ENCODE measurements at regions not wholly inside any gene's neighbourhood (a gene's known extent, or its start where the extent isn't known, plus 50 kb on each side); places are given as distances from the start of the nearest gene placed in this dataset.

DNA sequence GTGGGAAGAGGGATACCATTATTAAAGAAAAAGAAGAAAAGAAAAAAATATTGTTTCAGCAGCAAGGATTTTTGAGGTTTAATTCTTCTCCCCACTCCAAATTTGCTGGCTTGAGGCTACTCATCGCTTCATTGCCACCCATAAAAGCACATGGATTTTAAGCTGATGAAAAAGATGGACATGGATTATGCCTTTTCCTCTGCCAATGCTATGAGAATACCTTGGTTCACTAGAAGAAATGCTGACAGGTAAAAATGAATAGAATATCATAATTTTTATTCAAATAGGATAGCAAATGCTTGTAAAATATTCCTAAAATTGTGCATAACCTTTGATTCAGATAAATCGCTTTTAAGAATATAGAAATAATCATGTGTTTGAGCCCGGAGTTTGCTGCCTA is 289.7 kb upstream of the DPYD start:
- TF ChIP-seq RXRA (IDR thresholded peaks at IDR 0.05; ENCODE audit: borderline replicate concordance, low read depth) (no peak), EZH2phosphoT487 (IDR thresholded peaks at IDR 0.05; ENCODE audit: borderline replicate concordance, low read depth) (no peak), RFX5 (IDR thresholded peaks at IDR 0.05; ENCODE audit: low read length) (no peak), POLR2AphosphoS5 (IDR thresholded peaks at IDR 0.05; ENCODE audit: low read depth, low read length) (no peak), RAD21 (IDR thresholded peaks at IDR 0.05; ENCODE audit: low read length) (no peak), SMC3 (IDR thresholded peaks at IDR 0.05; ENCODE audit: low read depth, low read length) (no peak), TCF12 (IDR thresholded peaks at IDR 0.05) (no peak), EP300 (IDR thresholded peaks at IDR 0.05; ENCODE audit: borderline replicate concordance in 1 of 2, low read depth in 1 of 2, low read length in 1 of 2) (no peak)
- TF ChIP-seq, protein P1, sequence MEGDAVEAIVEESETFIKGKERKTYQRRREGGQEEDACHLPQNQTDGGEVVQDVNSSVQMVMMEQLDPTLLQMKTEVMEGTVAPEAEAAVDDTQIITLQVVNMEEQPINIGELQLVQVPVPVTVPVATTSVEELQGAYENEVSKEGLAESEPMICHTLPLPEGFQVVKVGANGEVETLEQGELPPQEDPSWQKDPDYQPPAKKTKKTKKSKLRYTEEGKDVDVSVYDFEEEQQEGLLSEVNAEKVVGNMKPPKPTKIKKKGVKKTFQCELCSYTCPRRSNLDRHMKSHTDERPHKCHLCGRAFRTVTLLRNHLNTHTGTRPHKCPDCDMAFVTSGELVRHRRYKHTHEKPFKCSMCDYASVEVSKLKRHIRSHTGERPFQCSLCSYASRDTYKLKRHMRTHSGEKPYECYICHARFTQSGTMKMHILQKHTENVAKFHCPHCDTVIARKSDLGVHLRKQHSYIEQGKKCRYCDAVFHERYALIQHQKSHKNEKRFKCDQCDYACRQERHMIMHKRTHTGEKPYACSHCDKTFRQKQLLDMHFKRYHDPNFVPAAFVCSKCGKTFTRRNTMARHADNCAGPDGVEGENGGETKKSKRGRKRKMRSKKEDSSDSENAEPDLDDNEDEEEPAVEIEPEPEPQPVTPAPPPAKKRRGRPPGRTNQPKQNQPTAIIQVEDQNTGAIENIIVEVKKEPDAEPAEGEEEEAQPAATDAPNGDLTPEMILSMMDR (IDR thresholded peaks at IDR 0.05), result no peak
- TF ChIP-seq, protein P2, sequence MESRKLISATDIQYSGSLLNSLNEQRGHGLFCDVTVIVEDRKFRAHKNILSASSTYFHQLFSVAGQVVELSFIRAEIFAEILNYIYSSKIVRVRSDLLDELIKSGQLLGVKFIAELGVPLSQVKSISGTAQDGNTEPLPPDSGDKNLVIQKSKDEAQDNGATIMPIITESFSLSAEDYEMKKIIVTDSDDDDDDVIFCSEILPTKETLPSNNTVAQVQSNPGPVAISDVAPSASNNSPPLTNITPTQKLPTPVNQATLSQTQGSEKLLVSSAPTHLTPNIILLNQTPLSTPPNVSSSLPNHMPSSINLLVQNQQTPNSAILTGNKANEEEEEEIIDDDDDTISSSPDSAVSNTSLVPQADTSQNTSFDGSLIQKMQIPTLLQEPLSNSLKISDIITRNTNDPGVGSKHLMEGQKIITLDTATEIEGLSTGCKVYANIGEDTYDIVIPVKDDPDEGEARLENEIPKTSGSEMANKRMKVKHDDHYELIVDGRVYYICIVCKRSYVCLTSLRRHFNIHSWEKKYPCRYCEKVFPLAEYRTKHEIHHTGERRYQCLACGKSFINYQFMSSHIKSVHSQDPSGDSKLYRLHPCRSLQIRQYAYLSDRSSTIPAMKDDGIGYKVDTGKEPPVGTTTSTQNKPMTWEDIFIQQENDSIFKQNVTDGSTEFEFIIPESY (IDR thresholded peaks at IDR 0.05; ENCODE audit: borderline replicate concordance, low read depth), result no peak
- TF ChIP-seq, protein P3, sequence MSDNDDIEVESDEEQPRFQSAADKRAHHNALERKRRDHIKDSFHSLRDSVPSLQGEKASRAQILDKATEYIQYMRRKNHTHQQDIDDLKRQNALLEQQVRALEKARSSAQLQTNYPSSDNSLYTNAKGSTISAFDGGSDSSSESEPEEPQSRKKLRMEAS (IDR thresholded peaks at IDR 0.05; ENCODE audit: low read depth), result no peak
- TF ChIP-seq, protein P4, sequence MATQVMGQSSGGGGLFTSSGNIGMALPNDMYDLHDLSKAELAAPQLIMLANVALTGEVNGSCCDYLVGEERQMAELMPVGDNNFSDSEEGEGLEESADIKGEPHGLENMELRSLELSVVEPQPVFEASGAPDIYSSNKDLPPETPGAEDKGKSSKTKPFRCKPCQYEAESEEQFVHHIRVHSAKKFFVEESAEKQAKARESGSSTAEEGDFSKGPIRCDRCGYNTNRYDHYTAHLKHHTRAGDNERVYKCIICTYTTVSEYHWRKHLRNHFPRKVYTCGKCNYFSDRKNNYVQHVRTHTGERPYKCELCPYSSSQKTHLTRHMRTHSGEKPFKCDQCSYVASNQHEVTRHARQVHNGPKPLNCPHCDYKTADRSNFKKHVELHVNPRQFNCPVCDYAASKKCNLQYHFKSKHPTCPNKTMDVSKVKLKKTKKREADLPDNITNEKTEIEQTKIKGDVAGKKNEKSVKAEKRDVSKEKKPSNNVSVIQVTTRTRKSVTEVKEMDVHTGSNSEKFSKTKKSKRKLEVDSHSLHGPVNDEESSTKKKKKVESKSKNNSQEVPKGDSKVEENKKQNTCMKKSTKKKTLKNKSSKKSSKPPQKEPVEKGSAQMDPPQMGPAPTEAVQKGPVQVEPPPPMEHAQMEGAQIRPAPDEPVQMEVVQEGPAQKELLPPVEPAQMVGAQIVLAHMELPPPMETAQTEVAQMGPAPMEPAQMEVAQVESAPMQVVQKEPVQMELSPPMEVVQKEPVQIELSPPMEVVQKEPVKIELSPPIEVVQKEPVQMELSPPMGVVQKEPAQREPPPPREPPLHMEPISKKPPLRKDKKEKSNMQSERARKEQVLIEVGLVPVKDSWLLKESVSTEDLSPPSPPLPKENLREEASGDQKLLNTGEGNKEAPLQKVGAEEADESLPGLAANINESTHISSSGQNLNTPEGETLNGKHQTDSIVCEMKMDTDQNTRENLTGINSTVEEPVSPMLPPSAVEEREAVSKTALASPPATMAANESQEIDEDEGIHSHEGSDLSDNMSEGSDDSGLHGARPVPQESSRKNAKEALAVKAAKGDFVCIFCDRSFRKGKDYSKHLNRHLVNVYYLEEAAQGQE (IDR thresholded peaks at IDR 0.05; ENCODE audit: low read depth, low read length), result no peak
